C1 segment of cervical spinal cord (tissue), 14 donors: ENCODE measurements at regions not wholly inside any gene's neighbourhood (a gene's known extent, or its start where the extent isn't known, plus 50 kb on each side); places are given as distances from the start of the nearest gene placed in this dataset.
A peak's percentile ranks its signal among the peaks of the same experiment; 100 is the strongest.

ENCODE experiments used
- DNase-seq, 14 donors: peaks; one replicate each; lab custom pipeline; 2025; lab: John Stamatoyannopoulos, UW

DNA sequence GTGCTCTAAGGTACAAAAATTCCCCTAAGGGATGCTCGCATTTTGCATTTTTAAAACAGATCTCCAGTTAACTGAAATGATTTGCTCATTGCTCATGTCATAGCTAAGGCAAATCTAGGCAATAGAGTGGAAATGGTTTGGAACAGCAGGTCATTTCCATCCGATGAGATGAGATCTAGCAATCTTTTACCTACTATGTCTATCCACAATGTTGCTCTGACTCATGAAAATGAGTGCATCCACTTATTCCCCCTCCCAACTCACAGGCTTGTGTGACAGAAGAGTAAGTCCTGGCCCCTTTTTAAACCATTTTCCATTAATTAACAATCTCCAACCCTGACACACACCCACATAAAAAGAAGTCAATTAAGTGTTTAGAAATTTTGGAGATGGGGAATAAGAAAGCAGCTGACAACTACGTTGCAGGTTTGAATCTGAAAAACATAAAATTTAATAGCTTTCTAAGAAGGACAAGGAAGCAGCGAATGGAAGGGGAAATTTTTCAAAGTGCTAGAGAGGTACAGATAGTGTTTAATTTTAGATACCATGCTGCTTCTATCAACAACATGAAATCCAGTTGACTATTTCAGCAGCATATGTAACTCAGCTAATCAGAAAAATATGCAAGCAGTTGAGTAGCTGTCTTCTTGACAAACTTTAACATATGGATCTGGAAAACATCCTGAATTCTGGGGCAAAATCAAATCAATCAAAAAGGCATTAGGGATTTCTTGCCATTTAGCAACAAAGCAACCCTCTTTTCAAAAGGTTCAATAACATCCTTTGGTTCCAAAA lies 112.0 kb downstream of the TMCO5A start:
- no peak for DNase-seq

DNA sequence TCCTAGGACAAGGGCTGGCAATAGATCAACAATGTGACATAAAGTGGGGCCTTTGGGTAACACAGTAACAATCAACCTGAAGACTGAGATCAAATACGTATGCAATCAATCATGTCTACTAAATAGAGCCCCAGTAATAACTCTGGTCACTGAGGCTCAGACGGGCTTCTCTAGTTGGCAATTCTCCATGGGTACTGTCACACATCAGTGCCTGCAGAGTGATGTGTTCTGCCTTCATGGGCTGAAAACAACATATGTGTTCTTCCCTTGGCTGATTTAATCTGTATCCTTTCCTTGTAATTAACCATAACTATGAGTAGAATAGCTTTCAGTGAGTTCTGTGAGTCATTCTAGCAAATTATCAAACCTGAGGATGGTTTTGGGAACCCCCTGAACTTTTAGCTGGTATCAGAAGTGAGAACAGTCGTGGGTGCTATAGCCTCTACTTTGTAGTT lies 113.6 kb downstream of the TMCO5A start:
- DNase-seq: no peak

DNA sequence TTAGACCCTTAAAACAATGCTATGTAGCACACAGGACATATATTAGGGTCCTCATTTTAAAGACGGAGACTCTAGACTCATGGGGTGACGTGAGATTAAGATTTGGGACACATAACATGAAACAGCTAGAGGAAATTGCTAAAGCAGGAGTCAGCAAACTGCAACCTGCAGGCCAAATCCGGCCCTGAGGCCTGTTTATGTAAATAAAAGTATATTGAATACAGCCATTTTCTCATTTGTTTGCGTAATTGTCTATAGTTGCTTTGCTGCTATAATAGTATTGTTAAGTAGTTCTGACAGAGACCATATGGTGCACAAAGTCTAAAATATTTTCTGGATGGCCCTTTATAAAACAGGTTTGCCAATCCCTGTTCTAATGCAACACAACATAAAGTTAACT lies 115.5 kb downstream of the TMCO5A start:
- DNase-seq: no peak

DNA sequence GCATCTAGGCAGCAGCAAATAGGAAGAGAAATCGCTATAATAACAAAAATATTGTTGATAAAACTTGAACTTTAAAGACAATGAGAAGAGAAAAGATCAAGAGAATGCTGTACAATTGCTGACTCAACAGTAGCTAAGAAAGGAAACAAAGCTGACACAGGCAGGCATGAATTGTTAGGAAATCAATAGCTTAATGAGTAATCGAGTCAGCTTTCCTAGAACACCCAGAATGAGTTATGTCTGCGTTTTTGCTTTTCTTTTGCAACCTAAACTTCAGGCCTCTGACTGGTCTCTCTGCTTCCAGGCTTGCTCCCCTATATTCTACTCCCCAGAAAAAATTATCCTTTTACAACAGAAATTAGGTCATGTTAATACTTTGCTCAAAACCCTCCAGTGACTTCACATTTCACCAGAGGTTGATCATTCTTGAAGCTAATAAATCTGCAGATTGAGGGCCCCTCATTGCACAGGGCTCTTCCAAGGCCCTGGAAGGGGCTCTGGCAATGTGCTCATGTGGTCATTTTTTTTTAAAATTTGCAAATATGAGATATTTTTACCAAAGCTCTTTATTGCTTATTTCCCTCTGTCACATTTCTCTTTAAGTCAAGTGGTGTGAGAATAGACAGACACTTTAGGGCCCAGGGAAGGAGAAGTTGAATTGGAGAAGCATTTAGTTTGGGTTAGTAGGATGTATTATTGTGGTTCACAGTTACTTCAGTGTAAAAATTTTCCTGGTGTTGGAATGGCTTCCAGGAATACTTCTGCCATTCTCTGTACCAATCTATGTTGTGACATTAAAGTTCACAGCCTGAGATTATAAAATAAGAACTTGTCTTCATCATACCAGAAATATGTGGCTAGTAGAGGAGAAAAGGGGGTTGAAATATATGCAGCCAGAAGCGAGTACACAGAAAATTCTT lies 116.3 kb downstream of the TMCO5A start:
- no peak for DNase-seq

DNA sequence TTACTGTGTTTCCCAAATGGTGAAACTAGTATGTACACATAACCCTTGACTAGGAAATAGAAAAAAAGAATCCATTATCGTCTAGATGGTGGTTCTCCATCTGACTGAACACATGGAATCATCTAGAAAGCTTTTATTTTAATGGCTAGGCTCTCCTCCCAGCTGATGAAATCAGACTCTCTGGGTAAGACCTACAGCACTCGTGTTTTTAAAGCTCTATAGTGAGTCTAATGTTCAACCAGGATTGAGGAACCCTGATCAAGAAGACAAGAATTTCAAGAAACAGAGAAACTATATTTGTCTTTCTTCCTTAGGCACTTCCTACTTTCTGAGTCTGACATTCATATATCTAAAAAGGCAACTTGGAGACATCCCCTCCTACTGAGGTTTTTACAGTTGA lies 118.8 kb downstream of the TMCO5A start:
- DNase-seq: no peak

DNA sequence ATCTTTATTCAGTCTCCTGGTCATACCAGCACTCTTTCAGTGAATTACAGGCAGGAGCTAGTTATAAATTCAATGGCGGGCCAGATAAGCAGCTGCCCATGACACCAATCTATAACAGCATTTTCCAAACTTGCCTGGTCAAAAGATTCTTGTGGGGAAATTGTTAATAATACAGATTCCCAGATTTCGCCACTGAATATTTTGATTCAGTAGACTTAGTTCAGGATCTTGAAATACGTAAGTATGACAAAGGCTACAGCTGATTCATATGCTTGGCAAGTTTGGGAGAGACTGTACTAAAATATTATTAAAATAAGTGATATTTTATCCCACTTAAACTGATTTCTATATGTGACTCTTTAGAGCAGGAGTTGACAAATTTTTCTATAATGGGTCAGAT lies 119.3 kb downstream of the TMCO5A start:
- DNase-seq: no peak

DNA sequence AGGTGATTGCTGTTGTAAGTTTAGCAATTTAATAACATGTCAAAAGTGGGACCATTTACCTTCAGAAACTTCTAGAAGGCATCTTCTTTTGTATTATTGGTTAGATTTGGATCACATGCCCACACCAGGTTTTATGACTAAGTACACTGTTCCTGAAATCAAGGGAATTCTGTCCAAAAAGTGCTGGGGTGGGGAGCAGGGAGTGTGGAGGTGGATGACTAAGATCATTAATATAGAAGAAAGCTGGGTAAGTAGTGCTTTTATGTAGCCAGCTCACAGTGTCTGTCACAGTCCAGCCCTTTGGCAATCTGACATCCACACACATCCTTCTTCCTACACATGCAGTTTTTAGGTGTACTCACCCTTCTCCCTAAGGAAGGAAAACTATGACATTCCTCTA lies 120.0 kb downstream of the TMCO5A start:
- no peak for DNase-seq

DNA sequence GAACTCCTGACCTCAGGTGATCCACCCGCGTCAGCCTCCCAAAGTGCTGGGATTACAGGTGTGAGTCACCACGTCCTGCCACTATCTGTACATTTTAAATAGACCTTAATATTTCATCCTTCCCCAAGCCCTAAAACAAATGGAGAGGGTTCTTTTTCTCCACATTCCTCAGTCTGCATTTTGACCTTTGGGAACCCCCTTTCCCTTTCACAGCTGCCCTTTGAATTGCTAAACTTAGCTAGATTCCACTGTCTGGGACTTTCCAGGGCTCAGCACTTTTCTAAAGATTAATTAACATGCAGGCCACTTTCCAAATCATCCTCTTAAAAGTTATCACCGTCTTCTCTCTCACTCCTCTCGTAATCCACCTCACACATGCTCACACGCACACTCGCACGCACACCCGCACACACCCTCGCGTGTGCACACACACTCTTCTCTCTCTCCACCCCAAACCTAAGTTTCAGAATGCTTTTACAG lies 124.2 kb downstream of the TMCO5A start:
- DNase-seq: no peak

DNA sequence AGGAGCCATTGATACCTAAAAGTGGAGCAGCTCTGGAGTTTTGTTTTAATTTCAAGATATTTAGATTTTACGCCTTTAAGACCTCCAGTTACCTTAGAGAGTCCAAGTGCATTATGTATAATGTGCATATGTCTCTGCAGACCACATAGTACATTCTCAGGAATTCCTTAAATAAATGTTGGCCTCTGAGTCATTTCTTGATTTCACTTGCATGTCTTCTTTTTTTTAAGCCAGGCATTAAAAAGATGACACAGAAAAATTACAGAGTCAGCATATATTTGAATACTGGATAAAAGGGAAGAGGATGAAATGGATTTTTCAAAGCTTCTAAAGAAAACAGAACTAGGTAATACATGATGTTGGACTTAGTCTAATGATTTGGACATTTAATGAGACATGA lies 125.2 kb downstream of the TMCO5A start:
- DNase-seq: no peak

DNA sequence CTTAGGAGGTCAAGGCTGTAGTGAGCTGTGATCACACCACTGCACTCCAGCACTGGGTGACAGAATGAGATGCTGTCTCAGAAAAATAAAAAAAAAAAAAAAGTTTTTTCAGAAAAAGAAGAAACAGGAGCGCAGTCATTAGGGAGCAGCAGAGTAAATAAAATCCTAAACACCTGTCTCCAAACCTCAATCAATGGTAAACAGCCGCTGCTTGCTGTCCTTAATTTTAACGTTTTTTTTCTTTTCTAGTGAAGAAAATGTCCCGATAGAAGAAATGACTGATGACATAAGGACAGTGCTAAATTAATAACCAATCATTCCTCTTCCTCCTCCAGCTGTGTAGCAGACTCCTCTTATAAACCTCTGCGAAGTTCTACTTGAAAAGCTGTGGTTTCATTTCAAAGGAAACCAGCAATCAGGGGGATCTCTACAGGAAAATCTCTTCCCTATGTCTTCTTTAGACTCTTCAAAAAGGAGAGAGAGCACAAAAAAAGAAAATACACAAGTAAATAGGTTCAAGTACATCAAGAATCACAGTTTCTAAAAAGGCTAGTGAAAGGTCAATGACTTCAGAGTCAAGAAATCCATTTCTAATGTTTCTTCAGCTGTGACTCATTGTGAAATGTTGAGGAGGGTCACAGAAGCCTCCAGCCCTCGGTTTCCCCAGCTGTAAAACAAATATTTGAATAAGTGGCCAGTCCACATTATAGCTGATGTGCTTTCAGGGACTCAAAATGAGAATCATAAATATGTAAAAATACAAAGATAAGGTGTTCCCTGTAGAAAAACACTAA lies 127.6 kb downstream of the TMCO5A start:
- DNase-seq: no peak

DNA sequence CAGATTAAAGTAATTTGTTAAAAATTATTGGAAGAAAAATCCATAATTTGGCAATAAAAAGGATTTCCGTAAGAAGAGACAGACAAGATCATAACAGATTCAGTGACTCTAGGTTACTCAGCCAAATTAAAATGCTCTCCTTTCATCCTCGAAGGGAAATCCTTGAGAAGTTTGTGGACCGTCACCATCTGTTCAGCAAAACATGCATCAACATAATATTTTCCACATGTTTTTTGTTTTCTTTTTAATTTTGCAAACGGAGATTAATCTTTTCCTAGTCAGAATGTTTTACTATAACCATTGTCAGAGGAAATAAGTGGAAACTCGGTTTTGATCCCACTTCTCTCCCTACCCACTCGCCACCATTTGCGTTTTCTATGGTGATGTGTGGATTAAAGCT lies 128.3 kb downstream of the TMCO5A start:
- DNase-seq: no peak

DNA sequence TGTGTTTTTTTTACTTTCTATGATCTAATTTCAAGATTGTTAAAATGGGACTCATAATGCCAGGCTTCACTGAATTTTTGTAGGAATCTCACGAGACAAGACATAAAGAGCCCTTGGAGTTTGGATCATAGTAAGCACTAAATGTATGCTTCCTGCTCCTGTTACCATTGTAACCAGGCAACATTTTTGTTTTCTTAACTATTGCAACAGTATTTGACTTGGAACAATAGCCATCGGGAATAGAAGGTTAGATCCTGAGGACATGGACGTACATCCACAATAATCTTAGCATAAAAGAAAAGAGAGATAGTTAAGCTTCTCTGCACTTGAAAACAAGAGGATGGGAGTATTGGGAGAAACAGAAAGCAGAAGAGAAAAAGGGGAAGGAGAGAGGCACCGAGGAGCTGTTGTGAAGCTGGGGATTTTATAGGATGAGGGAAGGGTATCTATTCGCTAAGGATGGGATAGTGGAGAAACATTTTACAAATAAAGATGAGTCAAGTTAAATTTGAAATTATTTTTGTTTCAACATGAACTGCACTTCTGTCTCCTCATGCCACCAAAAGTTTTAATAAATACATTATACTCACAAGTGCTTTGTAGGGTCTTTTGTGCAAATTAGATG lies 131.4 kb downstream of the TMCO5A start:
- DNase-seq: no peak

DNA sequence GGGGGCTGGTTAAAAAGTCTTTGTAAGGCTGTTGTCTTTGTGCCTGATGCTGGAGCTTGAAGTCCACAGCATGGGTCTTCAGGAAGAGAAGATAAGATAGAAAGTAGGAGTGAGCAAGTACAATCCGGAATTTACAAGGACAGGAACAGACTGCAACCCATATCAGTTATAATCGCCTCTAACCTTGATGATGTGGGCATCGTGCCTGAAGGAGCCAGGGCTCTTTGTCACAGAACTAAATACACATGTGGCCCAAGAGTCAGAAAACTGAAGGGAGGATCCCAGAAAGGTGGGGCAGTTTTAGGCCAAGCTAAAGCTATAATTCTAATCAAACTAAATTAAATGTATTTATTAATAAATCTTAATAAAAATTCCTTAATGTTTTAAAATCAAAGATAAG lies 132.2 kb downstream of the TMCO5A start:
- no peak for DNase-seq

DNA sequence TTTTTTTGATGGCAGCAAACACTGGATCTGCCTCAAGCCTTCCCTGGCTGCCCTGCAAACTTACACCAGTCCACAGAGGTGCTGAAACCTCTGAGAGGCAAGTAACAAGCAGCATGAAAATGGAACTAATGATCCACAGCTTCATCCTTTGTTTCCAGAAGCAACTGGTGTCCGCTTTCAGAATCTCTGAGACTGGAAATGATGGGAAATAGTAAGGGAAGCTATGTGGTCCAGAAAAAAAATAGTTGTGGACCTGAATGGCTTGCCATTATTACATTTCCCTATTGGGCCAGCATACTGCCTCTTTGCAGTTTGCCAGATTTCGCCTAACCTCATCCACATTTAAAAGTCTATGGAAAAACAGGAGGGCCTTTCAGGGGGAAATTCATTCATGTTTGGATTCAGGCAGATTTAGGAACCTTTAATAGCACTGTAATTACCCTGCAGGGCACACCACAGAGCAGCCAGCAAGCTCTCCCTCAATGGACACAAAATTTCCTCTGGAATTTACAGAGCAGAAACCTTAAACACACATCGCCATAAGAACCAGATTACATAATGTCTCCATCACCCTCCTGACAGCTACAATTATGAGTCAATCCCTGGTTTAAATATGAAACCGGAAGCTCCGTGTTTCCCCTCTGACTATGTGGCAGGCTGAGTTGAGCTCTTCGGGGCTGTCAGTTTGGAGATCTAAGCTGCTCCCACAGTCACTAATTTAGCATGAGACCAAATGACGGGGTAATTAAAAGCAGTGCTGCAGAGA lies 134.4 kb downstream of the TMCO5A start:
- peak in 4 of 14 donors; percentile 8 to 35 (median 22) for DNase-seq

DNA sequence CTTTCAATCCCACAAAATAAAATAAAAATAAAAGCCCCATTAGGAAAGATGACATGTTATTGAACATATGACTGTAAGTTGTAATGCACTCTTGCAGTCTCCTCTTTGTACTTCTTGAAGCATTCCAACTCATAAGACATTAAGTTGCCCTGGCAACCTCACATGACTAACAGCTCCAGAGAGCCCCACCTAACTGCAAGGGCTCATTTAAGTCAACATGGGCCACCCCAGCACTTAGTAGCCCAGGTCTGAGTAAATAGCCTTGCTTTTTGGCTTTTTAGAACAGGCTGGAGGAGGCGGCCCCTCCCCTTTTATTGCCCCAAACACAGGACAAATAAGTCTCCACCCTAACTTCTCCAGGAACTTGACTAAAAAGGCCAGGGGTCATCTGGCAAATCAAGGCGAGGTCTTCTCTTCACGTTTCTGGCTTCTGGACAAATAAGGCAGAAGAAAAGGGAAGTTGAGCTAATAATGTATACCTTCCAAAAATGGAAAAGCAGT lies 135.1 kb downstream of the TMCO5A start:
- peak in 3 of 14 donors; percentile 3 to 7 (median 6) for DNase-seq

DNA sequence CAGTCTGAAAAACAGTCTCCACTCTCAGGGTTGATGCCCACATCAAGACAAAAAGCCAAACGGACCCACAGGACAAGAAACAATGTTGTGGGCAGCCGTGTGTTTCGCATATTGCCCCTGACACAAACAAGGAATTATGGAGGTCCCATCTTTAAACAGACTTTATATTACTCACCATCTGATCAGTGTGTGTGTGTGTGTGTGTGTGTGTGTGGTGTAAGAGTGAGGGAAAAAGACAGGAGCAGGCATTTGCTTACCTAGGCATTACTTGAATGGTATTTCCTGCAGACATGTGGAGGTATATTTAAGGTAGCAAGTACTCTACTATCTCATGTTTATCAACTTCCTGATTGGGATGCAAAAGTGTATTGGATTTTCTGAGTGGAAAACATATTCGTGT lies 136.3 kb downstream of the TMCO5A start:
- no peak for DNase-seq

DNA sequence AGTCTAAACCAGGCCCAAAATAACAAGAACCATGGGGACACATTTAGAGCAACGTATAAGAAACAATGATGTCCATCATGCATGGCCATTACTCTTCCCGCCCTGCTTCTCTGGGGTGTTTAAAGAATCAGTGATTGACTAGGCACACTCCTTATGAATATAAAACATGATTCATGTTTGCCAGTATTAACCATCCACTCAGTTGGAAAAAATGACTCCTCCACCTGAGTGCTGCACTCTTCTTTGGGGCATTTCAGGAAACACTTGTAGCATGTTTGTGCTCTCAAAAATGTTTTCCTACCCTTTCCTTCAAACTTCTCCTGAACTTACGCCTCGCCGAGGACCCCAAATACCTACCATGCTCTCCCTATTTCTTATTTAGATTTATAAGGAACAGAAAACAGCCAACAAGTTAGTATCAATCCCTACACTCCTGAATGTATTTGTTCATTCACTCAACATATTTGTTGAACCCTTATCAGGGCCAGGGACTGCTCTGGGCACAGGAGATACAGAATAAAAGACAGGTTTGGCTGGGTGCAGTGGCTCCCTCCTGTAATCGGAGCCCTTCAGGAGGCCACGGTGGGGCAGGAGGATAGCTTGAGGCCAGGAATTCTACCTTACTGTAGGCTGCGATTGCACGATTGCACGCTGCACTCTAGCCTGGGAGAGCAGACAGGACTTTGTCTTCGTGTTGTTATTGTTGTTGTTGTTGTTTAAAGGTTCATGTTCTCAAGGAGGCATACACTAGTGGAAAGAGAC lies 137.0 kb downstream of the TMCO5A start:
- DNase-seq: peak in 1 of 14 donors; percentile 2

DNA sequence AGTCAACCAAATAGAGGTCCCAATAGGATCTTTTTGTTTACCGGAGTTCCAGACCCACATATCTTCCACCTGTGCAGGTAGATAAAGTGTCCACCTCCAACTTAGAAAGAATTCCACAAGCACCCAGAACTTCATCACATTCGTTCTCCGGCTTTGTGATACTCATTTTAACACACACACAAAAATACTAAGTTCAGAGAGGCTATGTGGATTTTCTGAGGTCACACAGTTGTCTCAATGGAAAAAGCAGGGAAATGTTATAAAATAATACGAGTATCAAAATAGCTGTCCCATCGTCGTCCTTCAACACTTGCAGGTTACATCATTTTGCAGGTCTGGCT lies 137.5 kb downstream of the TMCO5A start:
- DNase-seq: no peak

DNA sequence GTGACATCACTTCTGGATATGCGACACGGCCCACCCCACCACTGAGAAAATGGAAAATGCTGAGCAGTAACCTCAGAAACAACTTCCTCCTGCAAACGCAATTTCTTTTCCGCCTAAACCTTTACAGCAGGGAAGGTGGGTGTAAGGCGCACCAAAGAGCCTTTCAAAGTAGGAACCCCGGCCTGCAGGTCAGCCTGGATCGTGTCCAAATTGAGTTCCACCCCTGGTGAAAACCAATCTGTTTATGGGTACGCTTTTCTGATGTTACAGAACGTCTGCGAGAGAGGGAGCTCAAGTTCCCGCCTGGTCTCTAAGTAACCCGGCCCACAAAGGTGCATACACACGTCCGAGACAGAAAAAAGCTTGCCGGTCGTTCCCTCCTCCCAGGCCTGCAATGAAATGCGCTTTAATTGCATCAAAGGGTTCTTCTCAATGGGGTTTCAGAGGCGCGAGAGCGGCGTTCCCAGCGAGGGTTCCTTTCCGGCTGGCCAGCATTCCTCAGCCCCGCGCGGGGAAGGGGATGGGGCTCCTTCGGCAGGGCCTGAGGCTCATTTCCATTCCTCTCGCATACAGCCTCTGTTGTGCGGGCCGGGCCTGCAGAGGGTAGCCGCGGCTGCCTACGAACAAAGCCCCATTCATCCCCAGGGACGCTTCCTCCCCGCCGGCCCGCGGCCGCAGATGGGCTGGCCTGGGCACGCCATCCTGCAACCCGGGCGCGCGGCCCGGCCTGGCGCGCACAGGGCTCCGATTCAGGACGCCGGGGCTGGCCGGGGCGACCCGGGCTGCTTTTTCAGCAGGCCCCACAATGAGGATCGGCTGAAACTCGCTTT lies 138.1 kb downstream of the TMCO5A start:
- DNase-seq: peak; percentile 64 to 97 (median 88)
